Neural cell (in vitro differentiated cells): ENCODE measurements at regions not wholly inside any gene's neighbourhood (a gene's known extent, or its start where the extent isn't known, plus 50 kb on each side); places are given as distances from the start of the nearest gene placed in this dataset.

Experiments
- EP300 ChIP-seq: fragments of 450-650 bp; conservative IDR thresholded peaks from 2 replicates; pipeline ENCODE4 v1.6.1; 2014; ENCODE audit warnings: antibody characterized with exemption, mild to moderate bottlenecking, moderate library complexity; ENCODE audit not compliant: poor library complexity, severe bottlenecking
- EZH2 ChIP-seq: fragments of 200-600, 300-800 bp; shearing (Covaris generic), sonication (generic); IDR thresholded peaks from 2 replicates; pipeline ENCODE4 v1.6.1; 2014; ENCODE audit warnings: antibody characterized with exemption, low read length, borderline replicate concordance, mild to moderate bottlenecking; ENCODE audit not compliant: insufficient read depth, poor library complexity, severe bottlenecking
- POLR2AphosphoS5 ChIP-seq: IDR thresholded peaks from 2 replicates; pipeline ENCODE4 v1.6.1; 2012
- RAD21 ChIP-seq: fragments of 450-650 bp; conservative IDR thresholded peaks from 2 replicates; pipeline ENCODE4 v1.6.1; 2014; ENCODE audit warnings: antibody characterized with exemption, mild to moderate bottlenecking, moderate library complexity
- SMC3 ChIP-seq: fragments of 450-650 bp; conservative IDR thresholded peaks from 2 replicates; pipeline ENCODE4 v1.6.1; 2014; ENCODE audit warnings: antibody characterized with exemption, mild to moderate bottlenecking, moderate library complexity; ENCODE audit not compliant: poor library complexity
- TAF1 ChIP-seq: IDR thresholded peaks from 2 replicates; pipeline ENCODE4 v1.6.1; 2012; ENCODE audit warnings: low read depth
- TF ChIP-seq, protein P1 (sequence below): fragments of 450-650 bp; IDR thresholded peaks from 2 replicates; pipeline ENCODE4 v1.5.1; 2014; ENCODE audit warnings: antibody characterized with exemption, mild to moderate bottlenecking, moderate library complexity; ENCODE audit not compliant: poor library complexity, severe bottlenecking

DNA sequence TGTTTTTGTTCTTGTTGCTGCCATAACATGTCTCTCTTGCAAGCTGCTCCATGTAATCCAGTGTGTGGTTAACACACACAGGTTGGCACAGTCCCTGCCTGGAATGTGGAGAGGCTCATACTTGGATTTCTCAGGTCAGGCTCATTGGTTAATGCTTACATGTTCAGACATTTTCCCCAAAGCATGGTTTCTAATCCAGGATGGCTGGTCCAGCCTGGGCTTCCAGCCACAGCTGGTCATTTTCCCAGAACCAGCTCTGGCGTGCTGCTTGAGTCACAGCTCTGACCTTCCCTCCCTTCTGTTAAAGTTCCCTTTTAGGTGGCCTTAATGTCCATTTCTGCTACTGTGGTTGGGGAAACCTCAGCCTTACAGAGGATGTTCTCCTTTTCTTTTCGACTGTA is 294.3 kb downstream of the TAF11L14 start:
- TF ChIP-seq, protein P1, sequence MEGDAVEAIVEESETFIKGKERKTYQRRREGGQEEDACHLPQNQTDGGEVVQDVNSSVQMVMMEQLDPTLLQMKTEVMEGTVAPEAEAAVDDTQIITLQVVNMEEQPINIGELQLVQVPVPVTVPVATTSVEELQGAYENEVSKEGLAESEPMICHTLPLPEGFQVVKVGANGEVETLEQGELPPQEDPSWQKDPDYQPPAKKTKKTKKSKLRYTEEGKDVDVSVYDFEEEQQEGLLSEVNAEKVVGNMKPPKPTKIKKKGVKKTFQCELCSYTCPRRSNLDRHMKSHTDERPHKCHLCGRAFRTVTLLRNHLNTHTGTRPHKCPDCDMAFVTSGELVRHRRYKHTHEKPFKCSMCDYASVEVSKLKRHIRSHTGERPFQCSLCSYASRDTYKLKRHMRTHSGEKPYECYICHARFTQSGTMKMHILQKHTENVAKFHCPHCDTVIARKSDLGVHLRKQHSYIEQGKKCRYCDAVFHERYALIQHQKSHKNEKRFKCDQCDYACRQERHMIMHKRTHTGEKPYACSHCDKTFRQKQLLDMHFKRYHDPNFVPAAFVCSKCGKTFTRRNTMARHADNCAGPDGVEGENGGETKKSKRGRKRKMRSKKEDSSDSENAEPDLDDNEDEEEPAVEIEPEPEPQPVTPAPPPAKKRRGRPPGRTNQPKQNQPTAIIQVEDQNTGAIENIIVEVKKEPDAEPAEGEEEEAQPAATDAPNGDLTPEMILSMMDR, result no peak
- TF ChIP-seq POLR2AphosphoS5 (peak; percentile 4), RAD21 (no peak), EZH2 (no peak), EP300 (no peak), SMC3 (no peak), TAF1 (no peak)
